Endometrium (tissue), 2 donors: ENCODE measurements at regions not wholly inside any gene's neighbourhood (a gene's known extent, or its start where the extent isn't known, plus 50 kb on each side); places are given as distances from the start of the nearest gene placed in this dataset.

ENCODE experiments used
- FAIRE-seq: peaks from 2 replicates; lab custom pipeline; 2012; peaks lifted over from hg19 to GRCh38; lab: Jason Lieb, UNC
- donor health status: control.
- donor health status: control.

GRCh38 chr1:234672349-234673135, 62.6 kb upstream of the IRF2BP2 start:
- no peak for FAIRE-seq

DNA sequence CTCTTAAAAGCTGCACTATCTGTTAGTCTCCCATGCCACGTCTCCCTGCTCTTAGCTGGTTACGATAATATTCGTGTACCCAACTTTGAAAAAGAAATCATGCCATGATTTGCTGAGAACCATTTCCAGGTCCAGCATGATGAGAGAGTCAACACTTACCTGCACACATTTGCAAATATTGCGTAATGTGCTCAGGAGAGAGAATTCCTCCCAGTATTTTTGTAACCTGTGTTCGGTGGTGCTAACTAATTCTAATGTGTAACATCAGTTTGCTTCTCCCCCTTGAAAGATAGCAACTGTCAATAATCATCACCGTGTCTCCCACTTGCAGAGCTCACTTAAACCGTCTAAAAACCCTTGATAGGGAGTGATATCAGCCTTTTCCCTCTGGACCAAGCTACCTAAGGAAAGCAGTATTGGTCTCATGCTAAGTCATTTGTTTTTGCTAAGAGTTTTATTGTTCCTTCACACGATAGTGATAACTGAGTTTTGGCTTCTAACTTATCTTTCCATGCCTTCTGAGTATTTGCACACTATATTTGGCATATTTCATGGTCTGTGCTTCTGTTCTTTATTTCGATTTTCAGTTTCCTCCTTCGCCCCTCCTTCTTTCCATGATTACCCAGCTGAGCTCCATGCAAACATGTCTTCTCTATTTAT, 61.1 kb upstream of the IRF2BP2 start:
- no peak for FAIRE-seq

DNA sequence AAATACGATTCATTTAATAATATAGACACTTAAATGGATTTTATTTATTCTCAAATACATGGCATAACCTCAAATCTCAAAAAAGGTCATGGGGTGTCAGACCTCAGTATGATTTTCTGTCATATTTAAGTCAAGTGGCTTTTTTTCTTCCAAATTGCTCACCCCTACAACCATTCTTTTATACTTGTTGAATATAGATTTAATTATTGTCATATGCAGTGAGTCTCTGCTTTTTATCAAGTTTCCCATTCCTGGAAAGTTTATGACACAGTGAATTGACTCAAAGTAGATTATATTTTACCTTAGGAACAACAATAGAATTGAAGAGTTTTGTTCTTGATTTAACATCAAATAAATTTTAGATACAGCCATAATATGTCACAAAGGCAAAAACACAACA, 59.5 kb upstream of the IRF2BP2 start:
- no peak for FAIRE-seq

DNA sequence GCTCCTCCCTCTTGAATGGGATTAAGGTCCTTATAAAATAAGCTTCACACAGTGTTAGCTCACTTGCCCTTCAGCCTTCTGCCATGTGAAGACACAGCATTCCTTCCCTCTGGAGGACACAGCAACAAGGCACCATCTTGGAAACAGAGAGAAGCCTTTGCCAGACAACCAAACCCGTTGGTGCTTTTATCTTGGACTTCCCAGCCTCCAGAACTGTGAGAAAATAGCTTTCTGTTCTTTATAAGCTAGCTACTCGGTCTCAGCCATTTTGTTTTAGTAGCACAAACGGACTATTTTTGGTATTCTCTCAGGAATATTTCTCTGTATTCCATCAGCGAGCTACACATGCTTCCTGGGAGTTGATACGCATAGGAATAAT, 58.6 kb upstream of the IRF2BP2 start:
- FAIRE-seq, result no peak

GRCh38 chr1:234667600-234668576, 57.9 kb upstream of the IRF2BP2 start:
- no peak for FAIRE-seq

DNA sequence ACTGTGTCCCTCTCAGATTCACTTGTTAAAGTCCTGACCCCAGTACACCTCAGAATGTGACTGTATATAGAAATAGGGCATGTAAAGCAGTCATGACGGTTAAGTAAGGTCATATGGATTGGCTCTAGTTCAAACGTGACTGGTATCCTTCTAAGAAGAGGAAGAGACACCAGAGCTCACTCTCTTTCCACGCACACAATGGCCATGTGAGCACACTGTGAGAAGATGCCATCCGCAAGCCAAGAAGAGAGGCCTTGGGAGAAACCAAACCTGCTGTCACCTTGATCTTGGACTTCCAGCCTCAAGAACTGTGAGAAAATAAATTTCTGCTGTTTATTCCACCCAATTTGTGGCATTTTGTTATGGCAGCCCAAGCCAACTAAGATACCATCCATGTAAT, 56.8 kb upstream of the IRF2BP2 start:
- FAIRE-seq, result no peak

DNA sequence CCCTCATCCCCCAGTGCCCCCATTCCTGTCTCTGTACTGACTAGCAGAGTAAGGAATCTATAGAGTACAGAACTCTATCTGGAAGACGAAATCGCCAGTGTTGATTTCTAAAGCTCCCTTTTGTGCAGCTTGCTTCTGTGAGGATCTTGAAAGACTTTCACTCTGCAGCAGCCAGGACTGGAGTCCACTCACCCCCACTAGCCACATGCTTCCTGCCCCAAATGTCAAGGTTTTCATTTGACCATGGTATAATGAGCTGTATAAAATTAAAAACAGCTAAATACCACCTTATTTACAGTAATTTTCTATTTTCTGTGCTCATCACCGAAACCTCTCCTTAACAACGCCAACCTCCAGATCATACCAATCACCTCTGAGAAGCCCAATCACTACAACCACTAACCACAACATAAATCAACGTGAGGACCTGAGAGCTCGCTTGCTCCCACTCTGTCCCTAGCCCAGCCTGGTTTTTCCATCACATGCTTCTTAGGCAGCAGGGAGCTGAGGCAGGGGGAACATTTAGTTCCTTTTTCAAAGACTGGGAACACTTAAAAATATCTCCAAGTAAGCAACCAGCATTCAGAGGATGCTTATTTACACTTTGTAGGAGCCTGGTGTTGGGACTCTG, 56.1 kb upstream of the IRF2BP2 start:
- FAIRE-seq, result no peak

- no peak for FAIRE-seq
Observed at GRCh38 chr1:234662148-234662547, 52.2 kb upstream of the IRF2BP2 start.

DNA sequence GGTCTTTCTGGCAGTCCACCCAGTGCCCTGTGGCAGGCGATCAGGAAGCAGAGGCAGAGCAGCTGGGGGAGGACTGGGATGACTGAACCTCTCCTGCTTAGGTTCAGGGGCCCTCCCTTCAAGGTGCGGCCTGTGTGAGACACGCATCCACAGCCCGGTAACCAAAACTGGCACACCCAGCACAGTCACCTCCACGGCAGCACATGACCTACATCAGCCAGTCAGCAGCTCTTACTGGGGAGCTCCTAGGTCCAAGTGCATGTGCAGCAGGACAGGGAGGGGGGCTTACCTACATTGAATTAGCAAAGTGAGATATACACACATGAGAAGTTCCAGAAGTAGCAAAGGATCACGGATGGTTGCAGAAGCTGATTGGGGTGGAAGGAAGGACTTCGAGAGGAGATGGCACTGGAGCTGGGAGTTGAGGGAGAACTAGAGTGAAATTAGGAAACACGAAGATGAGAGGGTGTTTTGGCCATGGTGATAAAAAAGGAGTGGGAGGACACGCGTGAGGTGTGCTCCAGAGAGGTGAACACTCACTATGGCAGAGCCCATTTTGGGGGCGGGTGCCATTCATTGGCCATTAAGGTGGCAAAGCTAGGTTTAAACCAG, 51.4 kb upstream of the IRF2BP2 start:
- FAIRE-seq, result no peak

DNA sequence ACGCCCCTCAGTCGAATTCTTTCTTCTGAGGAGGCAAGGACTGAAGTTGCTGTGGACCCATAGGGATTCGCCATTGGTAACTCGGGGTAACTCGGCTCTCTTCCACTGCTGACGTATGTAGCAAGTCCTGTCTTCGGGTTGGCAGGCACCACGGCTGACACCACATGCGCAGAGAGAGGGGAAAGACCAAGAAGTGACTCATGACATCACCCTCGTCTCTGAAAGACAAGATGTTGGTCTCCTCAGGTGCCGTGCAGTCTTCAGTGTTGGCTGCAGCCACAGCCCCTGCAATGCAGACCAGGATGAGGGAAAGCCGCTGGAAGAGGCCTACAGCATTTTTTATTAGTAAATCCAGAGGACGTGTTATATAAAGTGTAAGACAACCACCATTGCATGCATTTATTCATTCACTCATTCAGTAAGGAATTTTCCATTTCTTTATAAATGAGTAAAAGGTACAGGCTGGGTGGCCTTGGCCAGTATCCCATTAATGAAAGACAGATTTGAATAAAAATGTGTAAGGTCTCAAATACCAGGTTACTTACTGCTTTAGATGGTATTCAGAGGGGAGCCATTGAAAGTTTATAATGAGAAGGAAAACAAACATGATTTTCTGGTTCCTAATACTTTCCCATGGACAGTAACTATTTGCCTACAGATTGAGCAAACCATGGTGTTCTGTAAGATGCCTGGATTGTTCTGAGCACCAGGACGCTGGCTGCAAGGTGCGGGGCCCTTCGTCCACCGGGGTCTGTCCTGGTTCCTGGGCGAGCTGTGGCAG, 50.7 kb upstream of the IRF2BP2 start:
- FAIRE-seq, result no peak
